HepG2 (cell line): ENCODE measurements at regions not wholly inside any gene's neighbourhood (a gene's known extent, or its start where the extent isn't known, plus 50 kb on each side); places are given as distances from the start of the nearest gene placed in this dataset.

Source experiments
- ATAC-seq: fragments of 200-7000 bp; cut with Tn5 transposase; 3 replicates; pipeline ENCODE4 v1.9.1; 2020; ENCODE audit warnings: mild to moderate bottlenecking, moderate library complexity
- BruUV-seq: library from RNA; stranded (reverse); fragments of 400-500 nt; replicated peaks from 2 replicates; lab custom pipeline; 2021; lab: Mats Ljungman, UMichigan
- CTCF ChIA-PET: fragments of 300-600 bp; formaldehyde crosslinking; extraction: SDS; loops from one replicate; lab custom pipeline; 2021; ENCODE audit warnings: low total read pairs, inconsistent platforms, low intra/inter-chr PET ratio; lab: Yijun Ruan, JAX
- POLR2A ChIA-PET: fragments of 350-600 bp; sonication (Branson Sonifier 250); formaldehyde crosslinking; loops from one replicate; lab custom pipeline; 2020; ENCODE audit warnings: antibody characterized with exemption, inconsistent platforms; lab: Yijun Ruan, JAX
- DNase-seq: peaks from one replicate; pipeline ENCODE4 v3.0.0-alpha.2; 2015; ENCODE audit warnings: low spot score
- FAIRE-seq: peaks from 3 replicates; lab custom pipeline; 2011; peaks lifted over from hg19 to GRCh38; lab: Jason Lieb, UNC
- H2AFZ ChIP-seq: one replicate; pipeline ENCODE4 v1.6.1; 2011; ENCODE audit warnings: low read length, inconsistent platforms
- H3K27ac ChIP-seq: fragments of 300-600 bp; 3 replicates; pipeline ENCODE4 v1.8.0; 2011; ENCODE audit warnings: mixed run types, mild to moderate bottlenecking, mixed read lengths, low read length, inconsistent platforms; ENCODE audit not compliant: insufficient read depth; ENCODE audit errors: extremely low read length
- H3K27me3 ChIP-seq, 2 experiments: fragments of 200-600 bp in 1 of 2; 2 replicates in 1 of 2; 3 replicates in 1 of 2; pipeline versions ENCODE4 v1.6.0 to v1.8.0; 2011; ENCODE audit warnings: low read length in 2 of 2, mild to moderate bottlenecking in 2 of 2, moderate library complexity in 2 of 2, inconsistent platforms in 1 of 2; ENCODE audit not compliant: insufficient read depth in 2 of 2, control insufficient read depth in 1 of 2
- H3K36me3 ChIP-seq, 2 experiments: fragments of 200-600 bp in 1 of 2; replicated peaks in 1 of 2; 2 replicates in 1 of 2; 3 replicates in 1 of 2; pipeline versions ENCODE4 v1.5.1 to v1.8.0; 2011; ENCODE audit warnings: low read length in 2 of 2, inconsistent platforms in 1 of 2; ENCODE audit not compliant: insufficient read depth in 2 of 2, control insufficient read depth in 1 of 2
- H3K4me1 ChIP-seq: 2 replicates; pipeline ENCODE4 v1.5.1; 2012; ENCODE audit warnings: low read length, inconsistent platforms; ENCODE audit not compliant: insufficient read depth
- H3K4me2 ChIP-seq: 2 replicates; pipeline ENCODE4 v1.6.0; 2011; ENCODE audit warnings: low read depth, low read length, inconsistent platforms
- H3K4me3 ChIP-seq, 3 experiments: fragments of 200-600 bp in 1 of 3; sonication (generic), shearing (Covaris generic) in 1 of 3; replicated peaks in 1 of 3; 2 replicates each; pipeline ENCODE4 v1.5.1; 2011 to 2016; ENCODE audit warnings: low read length in 3 of 3, inconsistent platforms in 2 of 3, low read depth in 2 of 3, mild to moderate bottlenecking in 2 of 3, control low read depth in 1 of 3, mixed read lengths in 1 of 3; ENCODE audit not compliant: insufficient read depth in 1 of 3
- H3K79me2 ChIP-seq: one replicate; pipeline ENCODE4 v1.6.1; 2011; ENCODE audit warnings: low read length, inconsistent platforms; ENCODE audit not compliant: insufficient read depth
- H3K9ac ChIP-seq: 2 replicates; pipeline ENCODE4 v1.6.0; 2011; ENCODE audit warnings: mild to moderate bottlenecking, low read depth, low read length, inconsistent platforms; ENCODE audit not compliant: insufficient read depth
- H3K9me3 ChIP-seq: 2 replicates; pipeline ENCODE4 v1.5.1; 2012; ENCODE audit warnings: mild to moderate bottlenecking, low read length
- H4K20me1 ChIP-seq: 2 replicates; pipeline ENCODE4 v1.6.0; 2011; ENCODE audit warnings: inconsistent platforms, mild to moderate bottlenecking, low read length, moderate library complexity; ENCODE audit not compliant: insufficient read depth
- ATF1 ChIP-seq: IDR thresholded peaks from 2 replicates; pipeline ENCODE4 v1.6.1; 2016; ENCODE audit warnings: mild to moderate bottlenecking, control low read depth
- BHLHE40 ChIP-seq: IDR thresholded peaks from 2 replicates; pipeline ENCODE4 v1.6.1; 2011; ENCODE audit warnings: low read length, improper control_type of control experiment
- CHCHD3 ChIP-seq: sonication (generic); formaldehyde crosslinking; IDR thresholded peaks from 2 replicates; pipeline ENCODE4 v1.8.0; 2022; ENCODE audit warnings: mild to moderate bottlenecking, missing genetic modification reagents, moderate library complexity
- CREB1 ChIP-seq, 2 experiments: fragments of 450-650 bp in 1 of 2; IDR thresholded peaks; 2 replicates each; pipeline ENCODE4 v1.6.1; 2016 to 2017; ENCODE audit warnings: control low read depth in 1 of 2, mild to moderate bottlenecking in 1 of 2, missing compliant biosample characterization in 1 of 2, missing genetic modification characterization in 1 of 2
- GFI1 ChIP-seq: sonication (generic); formaldehyde crosslinking; IDR thresholded peaks from 2 replicates; pipeline ENCODE4 v1.5.0; 2020; ENCODE audit warnings: missing genetic modification reagents, mild to moderate bottlenecking, borderline replicate concordance
- KDM6A ChIP-seq: IDR thresholded peaks from 2 replicates; pipeline ENCODE4 v1.6.1; 2016; ENCODE audit warnings: low read depth
- MAF1 ChIP-seq: sonication (generic); formaldehyde crosslinking; IDR thresholded peaks from 2 replicates; pipeline ENCODE4 v1.5.0; 2020; ENCODE audit warnings: missing genetic modification reagents, borderline replicate concordance
- MIER3 ChIP-seq: IDR thresholded peaks from 2 replicates; pipeline ENCODE4 v1.6.1; 2016; ENCODE audit warnings: missing compliant biosample characterization, borderline replicate concordance
- NCOA1 ChIP-seq: sonication (generic); formaldehyde crosslinking; IDR thresholded peaks from 2 replicates; pipeline ENCODE4 v1.9.0; 2021; ENCODE audit warnings: missing genetic modification reagents
- NKX3-1 ChIP-seq: sonication (generic); formaldehyde crosslinking; IDR thresholded peaks from 2 replicates; pipeline ENCODE4 v1.5.0; 2020; ENCODE audit warnings: missing genetic modification reagents
- NR2F6 ChIP-seq, 2 experiments: IDR thresholded peaks; 2 replicates each; pipeline ENCODE4 v1.6.1; 2016; ENCODE audit warnings: antibody characterized with exemption in 1 of 2, mild to moderate bottlenecking in 1 of 2
- TEAD3 ChIP-seq: optimal IDR thresholded peaks from 2 replicates; pipeline ENCODE3; 2016; ENCODE audit warnings: borderline replicate concordance
- TFE3 ChIP-seq: IDR thresholded peaks from 2 replicates; pipeline ENCODE4 v1.6.1; 2016
- ZC3H13 ChIP-seq: sonication (generic); formaldehyde crosslinking; IDR thresholded peaks from 2 replicates; pipeline ENCODE4 v1.8.1; 2023; ENCODE audit warnings: mild to moderate bottlenecking, missing genetic modification reagents, moderate library complexity
- ZFX ChIP-seq: sonication (generic); formaldehyde crosslinking; IDR thresholded peaks from 2 replicates; pipeline ENCODE4 v1.4.0; 2020; ENCODE audit warnings: mild to moderate bottlenecking, low read depth, missing genetic modification reagents, moderate library complexity
- ZNF20 ChIP-seq: sonication (generic); formaldehyde crosslinking; IDR thresholded peaks from 2 replicates; pipeline ENCODE4 v1.4.0; 2020; ENCODE audit warnings: mild to moderate bottlenecking, moderate library complexity, missing genetic modification reagents
- ZNF329 ChIP-seq: sonication (generic); formaldehyde crosslinking; IDR thresholded peaks from 2 replicates; pipeline ENCODE4 v1.9.0; 2021; ENCODE audit warnings: low read depth, mild to moderate bottlenecking, missing genetic modification reagents
- ZNF550 ChIP-seq: sonication (generic); formaldehyde crosslinking; IDR thresholded peaks from 2 replicates; pipeline ENCODE4 v1.4.0; 2020; ENCODE audit warnings: mild to moderate bottlenecking, missing genetic modification reagents, borderline replicate concordance
- ZNF703 ChIP-seq: sonication (generic); formaldehyde crosslinking; IDR thresholded peaks from 2 replicates; pipeline ENCODE4 v1.5.1; 2020; ENCODE audit warnings: missing genetic modification reagents, mild to moderate bottlenecking, moderate library complexity, borderline replicate concordance
- ZNF737 ChIP-seq: sonication (generic); formaldehyde crosslinking; IDR thresholded peaks from 2 replicates; pipeline ENCODE4 v1.5.0; 2020; ENCODE audit warnings: missing genetic modification reagents, mild to moderate bottlenecking, borderline replicate concordance
- WGBS: methylation state at CpG from one replicate; pipeline ENCODE4 v1.1.6; 2017; ENCODE audit warnings: low lambda C conversion rate; 5-methylcytosine and 5-hydroxymethylcytosine counted together
- in situ Hi-C: cut with HindIII; loops from 2 replicates; pipeline ENCODE4 v1.10.0; 2017; ENCODE audit warnings: low pct_unique_long_range_greater_than_20kb; ENCODE audit not compliant: extremely low pct_ligation_motif_present
- intact Hi-C: fragments of 100-400 bp; cut with micrococcal nuclease; formaldehyde crosslinking; loops from one replicate; pipeline ENCODE4 v1.10.0; 2022; ENCODE audit not compliant: unreplicated experiment

- intact Hi-C loops (no loop called here), in situ Hi-C loops (no loop called here)
- ChIA-PET POLR2A (no interaction called here), CTCF (no interaction called here)
- BruUV-seq = no TSS peak
- Histone ChIP-seq H3K4me3 (no peak overlapping the region), H4K20me1 (no peaks in the 10 kb centered on the region), H3K4me2 (no peak overlapping the region), H3K9ac (no peak overlapping the region), H3K27me3 (no peaks in the 10 kb centered on the region), H3K27ac (no peak overlapping the region), H2AFZ (no peak overlapping the region), H3K9me3 (no peaks in the 10 kb centered on the region), H3K4me1 (peaks cover 16% of the 10 kb centered on the region; the same call in 1 of the 2 replicates), H3K36me3 (no peaks in the 10 kb centered on the region), H3K79me2 (no peaks in the 10 kb centered on the region)
- TF ChIP-seq ZNF20 (CRISPR knock-in tag) (0 out of 2 replicates have a peak, but pooled peaks have one; percentile 20), BHLHE40 (no peak)
- 6% methylated on average over 4 of the region's 4 CpGs for WGBS
- ATAC-seq (peak; percentile 74), FAIRE-seq (no peak), DNase-seq (no peak)
Measured at GRCh38 chr2:163474889-163475288, 260.9 kb downstream of the FIGN start.

- H4K20me1 ChIP-seq = no peaks in the 10 kb centered on the region
- no peaks in the 10 kb centered on the region for H3K36me3 ChIP-seq
- no peak overlapping the region for H3K4me3 ChIP-seq
- H3K79me2 ChIP-seq = no peaks in the 10 kb centered on the region
- H3K9ac ChIP-seq = no peak overlapping the region
- FAIRE-seq (no peak), DNase-seq (peak; percentile 12), ATAC-seq (peak; percentile 85)
- no peak overlapping the region for H3K27ac ChIP-seq
- 0% methylated on average over 4 of the region's 4 CpGs for WGBS
- no peaks in the 10 kb centered on the region for H3K27me3 ChIP-seq
- ChIA-PET POLR2A (no interaction called here), CTCF (no interaction called here)
- in situ Hi-C loops = no loop called here
- no peaks in the 10 kb centered on the region for H3K9me3 ChIP-seq
- intact Hi-C loops = no loop called here
- BruUV-seq = no TSS peak
- H3K4me1 ChIP-seq = peaks cover 16% of the 10 kb centered on the region; the same call in 1 of the 2 replicates
- no peak overlapping the region for H3K4me2 ChIP-seq
- no peak overlapping the region for H2AFZ ChIP-seq
- TF ChIP-seq ZNF329 = no peak
- TF ChIP-seq GFI1 (CRISPR knock-in tag) = no peak
- 0 out of 2 replicates have a peak, but pooled peaks have one; percentile 18 for TF ChIP-seq TFE3 (CRISPR knock-in tag)
- 0 out of 2 replicates have a peak, but pooled peaks have one; percentile 33 for TF ChIP-seq NR2F6 (IDR thresholded peaks at IDR 0.05)
- TF ChIP-seq NR2F6 (CRISPR knock-in tag; IDR thresholded peaks at IDR 0.05) = 0 out of 2 replicates have a peak, but pooled peaks have one; percentile 21
- no peak for TF ChIP-seq CREB1 (IDR thresholded peaks at IDR 0.05)
- peak; percentile 67 for TF ChIP-seq CREB1 (CRISPR knock-in tag; IDR thresholded peaks at IDR 0.05)
- TF ChIP-seq ZNF550 (CRISPR knock-in tag) = no peak
- TF ChIP-seq ZC3H13 = no peak
- no peak; the same call in 1 of the 2 replicates for TF ChIP-seq MIER3 (CRISPR knock-in tag)
- no peak for TF ChIP-seq KDM6A (CRISPR knock-in tag)
- no peak for TF ChIP-seq ZFX (CRISPR knock-in tag)
- peak; percentile 91 for TF ChIP-seq ZNF703 (CRISPR knock-in tag)
- TF ChIP-seq TEAD3 = no peak
- no peak for TF ChIP-seq ZNF737
- TF ChIP-seq CHCHD3 (CRISPR knock-in tag) = no peak
- TF ChIP-seq NCOA1 (CRISPR knock-in tag) = no peak
- no peak for TF ChIP-seq MAF1
- TF ChIP-seq NKX3-1 (CRISPR knock-in tag) = peak; percentile 55; the same call in 1 of the 2 replicates
- peak; percentile 63 for TF ChIP-seq ATF1 (CRISPR knock-in tag)
Measured at GRCh38 chr2:163474319-163474744, 261.5 kb downstream of the FIGN start.
